Renal pelvis (tissue), 1 donor: ENCODE measurements at regions not wholly inside any gene's neighbourhood (a gene's known extent, or its start where the extent isn't known, plus 50 kb on each side); places are given as distances from the start of the nearest gene placed in this dataset.

ENCODE experiments used
- DNase-seq: peaks from one replicate; pipeline ENCODE4 v3.0.0-alpha.2; 2013

DNA sequence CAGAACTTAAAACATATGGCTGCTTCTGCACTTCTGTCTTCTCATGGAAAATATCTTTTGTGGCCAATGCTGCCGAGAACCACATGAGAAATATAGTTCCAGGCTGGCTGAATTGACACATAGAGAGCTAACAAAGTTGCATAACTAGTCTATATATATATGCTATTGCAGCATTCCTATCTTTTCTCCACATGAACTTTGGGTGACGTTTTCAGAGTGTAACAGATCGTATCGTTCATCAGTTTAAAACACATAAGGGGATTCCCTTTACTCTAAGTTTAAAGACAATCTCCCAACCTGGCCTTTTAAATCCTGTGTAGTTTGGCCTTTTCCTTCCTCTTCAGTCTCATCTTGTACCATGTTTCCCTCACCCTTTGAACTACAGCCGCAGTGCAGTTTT lies 394.2 kb upstream of the CBLB start:
- DNase-seq: no peak

DNA sequence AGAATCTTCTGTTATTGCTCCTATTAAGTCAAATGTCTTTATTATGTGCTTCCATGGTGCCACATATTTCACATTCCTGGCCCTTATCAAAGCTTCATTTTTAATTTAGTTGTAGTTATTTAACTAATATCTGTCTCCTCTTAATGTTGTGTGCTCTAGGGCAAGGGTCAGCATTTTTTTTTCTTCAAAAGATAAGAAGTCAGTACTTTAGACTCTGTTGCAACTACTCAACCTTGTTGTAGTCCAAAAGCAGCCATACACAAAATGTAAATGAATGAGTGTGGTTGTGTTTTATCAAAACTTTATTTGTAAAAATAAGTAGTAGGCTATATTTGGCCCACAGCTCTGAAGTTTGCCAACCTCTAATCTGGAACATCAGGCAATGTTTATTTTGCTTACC lies 394.7 kb upstream of the CBLB start:
- DNase-seq: no peak

DNA sequence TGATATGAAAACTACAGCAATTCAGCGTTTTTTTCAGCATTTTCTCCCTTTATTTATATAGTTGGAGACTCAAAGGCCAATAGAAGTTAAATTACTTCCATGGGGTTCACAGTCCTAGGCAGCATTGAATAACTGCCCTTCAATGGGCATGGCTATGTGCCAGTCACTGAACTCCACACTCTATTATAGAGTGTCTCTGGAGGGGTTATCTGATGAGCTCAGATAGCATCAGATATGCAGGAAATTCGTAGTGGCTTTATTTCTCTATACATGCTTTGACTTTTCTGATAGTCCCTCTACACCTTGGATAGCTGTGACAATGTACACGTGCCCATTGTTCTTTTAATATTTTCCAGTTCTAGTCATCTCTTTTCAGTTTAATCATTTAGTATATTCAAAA lies 396.9 kb upstream of the CBLB start:
- DNase-seq: no peak

DNA sequence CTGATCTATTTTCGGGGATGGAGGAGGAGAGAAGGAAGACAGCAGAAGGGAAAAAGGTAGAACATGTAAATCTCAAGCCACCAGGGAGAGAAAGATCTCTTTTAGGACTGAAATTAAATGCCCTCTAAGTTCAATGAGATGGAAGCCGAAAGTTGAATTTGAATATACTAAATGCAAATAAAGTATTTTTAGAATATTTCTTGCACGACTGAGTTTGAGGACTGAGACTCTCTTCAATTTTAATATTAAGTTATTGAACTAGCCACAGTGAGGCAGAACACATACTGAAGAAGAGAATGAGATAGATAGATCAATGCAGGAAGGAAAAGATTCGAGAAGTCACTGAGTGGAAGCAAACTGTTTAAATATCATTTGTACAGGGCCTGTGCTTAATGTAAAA lies 399.9 kb upstream of the CBLB start:
- no peak for DNase-seq

DNA sequence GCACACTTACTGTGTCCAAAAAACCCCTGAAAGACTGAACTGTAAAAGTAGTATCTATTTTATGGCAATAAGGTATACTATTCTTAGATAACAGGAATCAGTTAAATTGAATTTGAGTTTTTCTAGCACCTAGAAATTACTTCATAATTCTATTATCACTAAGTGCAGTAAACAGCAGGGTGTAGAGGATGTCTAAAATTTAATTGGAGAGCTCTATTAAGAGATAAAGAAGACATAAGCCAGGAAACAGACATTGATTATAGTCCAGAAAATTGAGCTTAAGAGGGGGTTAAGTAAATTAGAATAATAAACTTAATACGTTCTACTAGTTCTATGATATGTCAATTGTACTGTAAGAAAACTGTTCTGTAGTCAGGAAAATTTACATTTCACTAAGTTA lies 403.5 kb upstream of the CBLB start:
- no peak for DNase-seq

DNA sequence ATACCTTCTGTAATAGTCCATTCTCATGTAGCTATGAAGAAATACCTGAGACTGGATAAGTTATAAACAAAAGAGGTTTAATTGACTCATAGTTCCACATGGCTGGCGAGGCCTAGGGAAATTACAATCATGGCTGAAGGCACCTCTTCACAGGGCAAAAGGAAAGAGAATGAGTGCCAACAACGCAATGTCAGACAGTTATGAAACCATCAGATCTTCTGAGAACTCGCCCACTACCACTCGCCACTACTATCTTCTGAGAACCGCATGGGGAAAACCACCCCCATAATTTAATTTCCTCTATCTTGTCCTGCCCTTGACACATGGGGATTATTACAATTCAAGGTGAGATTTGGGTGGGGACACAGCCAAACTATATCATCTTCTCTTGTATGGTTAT lies 406.8 kb upstream of the CBLB start:
- DNase-seq: no peak

DNA sequence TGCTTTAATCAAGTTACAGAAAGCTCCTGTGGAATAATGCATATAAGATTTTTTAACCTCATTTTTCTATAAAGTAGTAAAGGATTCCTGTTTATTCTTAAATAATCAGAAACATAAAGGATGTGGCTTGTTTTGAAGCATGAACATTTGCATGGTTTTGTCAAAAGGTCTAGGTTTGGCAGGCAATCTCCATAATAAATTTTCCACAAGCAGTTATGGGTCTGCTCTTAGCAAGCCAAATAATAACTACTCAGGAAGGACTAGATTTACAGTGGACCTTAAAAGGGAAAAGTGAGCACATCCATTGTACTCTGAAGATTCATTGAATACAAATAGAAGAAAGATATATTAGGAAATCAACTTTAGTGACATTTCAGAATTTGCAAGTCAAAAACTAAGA lies 407.3 kb upstream of the CBLB start:
- DNase-seq: no peak

DNA sequence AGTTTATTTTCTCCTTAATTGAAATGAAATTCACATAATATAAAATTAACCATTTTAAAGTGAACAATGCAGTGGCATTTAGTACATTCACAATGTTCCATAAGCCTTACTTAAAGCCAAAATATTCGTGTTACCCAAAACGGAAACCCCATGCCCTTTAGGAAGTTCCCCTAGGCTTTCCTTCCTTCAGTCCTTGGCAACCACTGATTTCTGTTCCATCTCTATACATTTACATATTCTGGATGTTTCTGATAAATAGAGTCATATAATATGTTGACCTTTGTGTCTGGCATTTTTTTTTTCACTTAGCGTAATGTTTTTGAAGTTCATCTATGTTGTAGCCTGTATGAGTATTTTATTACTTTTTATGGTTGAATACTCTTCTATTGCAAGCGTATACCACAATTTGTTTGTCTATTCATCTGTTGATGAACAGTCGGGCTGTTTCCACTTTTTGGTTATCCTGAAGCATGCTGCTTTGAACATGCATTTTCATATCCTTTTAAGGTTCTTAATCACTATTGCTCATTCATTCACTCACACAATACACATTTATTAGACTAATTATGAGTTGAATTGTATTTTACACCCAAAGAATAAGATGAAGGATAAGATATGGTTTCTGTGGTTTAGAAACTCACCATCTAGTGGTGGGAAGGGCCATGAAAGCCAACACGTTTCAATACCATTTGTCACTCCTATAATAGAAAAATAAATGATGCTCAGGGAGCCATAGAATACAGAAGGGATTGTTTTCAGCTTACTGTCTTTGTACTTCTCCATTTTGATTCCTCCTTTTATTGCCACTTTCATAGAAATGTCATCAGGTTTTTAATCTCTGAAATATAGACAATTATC lies 408.2 kb upstream of the CBLB start:
- no peak for DNase-seq

DNA sequence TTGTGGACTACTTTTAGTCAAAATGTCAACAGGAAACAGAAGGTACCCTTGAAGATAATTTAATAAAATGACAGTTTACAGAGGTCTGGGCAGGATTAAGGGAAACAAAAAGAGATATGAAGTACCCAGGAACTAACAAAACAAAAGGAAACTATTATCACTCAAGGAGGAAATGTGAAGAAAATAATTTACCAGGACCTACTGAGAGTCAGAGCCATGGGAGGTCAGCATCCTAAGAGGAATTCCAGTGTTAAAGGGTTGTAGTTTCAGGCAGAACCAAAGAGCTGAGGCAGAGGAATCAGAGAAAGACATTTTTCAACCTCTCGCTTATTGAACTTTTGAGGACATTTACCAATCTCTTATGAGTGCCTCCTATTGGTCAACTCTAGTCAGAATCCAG lies 408.9 kb upstream of the CBLB start:
- DNase-seq: no peak

DNA sequence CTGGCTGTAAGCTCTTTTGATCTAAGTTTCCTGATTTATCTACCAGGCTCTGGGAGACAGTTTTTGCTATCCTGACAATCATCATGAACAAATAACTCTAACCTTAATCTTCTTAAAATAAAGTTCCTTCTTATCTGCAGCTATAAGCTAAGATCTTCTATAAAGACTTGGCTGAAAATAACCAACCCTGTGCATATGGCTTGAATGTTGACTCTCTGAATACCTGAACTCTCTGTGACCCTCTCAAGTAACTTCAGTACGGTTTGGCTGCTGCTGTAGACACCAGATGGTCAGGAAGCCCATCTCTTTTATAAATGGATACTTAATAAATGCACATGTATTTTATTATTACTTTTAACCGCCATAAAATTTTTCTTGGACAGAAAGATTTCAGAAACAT lies 412.4 kb upstream of the CBLB start:
- no peak for DNase-seq

DNA sequence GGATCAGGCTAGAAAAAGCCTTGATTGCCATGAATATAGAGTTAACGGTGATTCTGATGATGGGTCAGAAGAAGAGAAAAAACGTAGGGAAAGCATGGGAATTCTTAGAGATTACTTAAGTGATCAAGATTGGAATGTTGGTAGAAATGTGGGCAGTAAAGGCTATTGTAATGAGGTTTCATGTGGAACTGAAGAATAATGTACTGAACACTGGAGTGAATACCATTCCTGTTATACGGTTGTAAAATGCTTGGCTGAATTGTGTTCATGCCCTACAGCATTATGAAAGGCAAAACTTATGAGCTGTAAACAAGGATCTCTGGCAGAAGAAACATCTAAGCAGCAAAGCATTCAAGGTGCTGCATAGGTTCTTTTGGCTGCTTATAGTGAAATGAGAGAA lies 414.1 kb upstream of the CBLB start:
- no peak for DNase-seq

DNA sequence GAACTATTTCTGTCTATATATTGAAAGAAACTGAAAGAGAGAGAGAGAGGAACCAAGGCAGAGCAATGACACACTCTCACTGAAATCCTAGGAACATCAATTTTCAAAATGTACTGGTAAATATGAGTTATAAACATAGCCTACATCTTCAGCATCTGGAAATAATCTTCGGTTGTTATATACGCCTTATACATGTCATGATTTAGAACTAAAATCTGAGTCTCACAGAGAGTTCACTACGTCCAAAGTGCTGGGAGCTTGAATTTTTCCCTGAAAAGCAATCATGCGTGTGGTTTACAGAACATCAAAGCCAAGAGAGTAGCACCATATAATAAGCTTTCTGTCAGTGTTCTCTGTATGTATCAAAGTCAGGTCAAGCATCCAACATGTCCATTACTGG lies 420.0 kb upstream of the CBLB start:
- DNase-seq: peak; percentile 30

DNA sequence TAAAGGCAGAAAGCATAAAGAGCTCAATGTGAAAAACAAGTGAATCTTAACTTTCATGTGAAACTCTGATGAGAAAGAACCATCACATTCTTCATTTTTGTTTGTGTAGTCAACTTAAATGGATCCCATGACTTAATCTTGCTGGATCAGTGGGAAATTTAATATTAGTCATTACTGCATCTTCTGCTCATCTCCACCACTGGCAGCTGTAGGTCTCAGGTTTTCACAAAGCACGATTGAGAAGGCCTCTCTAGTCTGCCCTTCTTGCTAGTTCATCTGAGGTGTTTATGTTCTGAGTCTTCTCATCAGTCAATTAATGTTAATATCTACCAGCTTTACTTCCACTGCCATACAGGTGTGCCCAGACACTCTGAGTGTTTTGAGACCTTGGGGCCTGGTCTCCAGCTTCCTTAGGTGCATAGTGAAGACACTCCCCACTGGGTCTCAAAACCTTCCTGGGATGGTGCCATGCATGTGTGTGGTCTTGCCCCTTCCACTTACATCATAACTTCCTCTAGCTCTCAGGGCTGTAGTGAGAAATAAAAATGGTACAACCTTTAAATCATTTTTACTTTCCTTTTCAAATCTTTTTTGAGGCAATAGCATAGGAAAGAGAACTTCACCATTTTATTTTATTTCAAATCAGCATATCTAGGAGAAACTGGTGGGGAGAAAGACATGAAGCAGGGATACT lies 421.6 kb upstream of the CBLB start:
- no peak for DNase-seq

DNA sequence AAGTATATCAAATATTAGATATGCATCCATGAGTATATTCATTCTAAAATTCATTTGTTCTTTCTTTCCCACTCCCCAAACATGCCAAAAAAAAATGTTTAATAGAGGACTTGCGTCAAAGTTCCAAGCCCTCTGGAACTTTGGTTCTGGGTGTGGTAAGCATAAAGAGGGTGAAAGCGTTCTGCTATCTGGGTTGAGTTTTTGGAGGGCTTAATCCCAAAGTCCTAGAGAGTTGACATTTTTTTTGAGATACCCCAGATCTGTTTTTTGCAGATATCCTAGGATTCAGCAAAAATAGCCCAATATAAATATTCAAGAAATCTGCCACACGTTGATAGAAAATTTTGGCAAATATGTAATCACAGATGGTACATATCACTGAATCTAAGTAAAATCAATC lies 424.3 kb upstream of the CBLB start:
- DNase-seq: no peak

DNA sequence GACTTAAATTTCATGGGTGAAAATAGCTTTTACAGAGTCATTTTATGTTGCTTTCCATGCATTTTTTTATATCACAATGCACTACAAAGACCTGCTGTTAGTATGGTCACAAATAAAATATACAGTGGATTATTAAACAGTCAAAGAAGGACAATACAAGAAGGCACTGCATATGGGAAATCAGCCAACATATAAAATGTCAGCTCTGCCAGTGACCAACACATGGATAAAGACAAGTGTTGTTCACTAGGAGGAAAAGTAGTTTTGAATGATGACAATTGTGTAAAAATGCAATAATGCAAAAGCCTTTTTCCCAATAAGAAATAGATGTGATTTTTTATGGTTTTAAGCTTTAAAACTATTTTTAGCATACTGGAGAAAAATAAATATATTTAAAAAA lies 425.3 kb upstream of the CBLB start:
- no peak for DNase-seq

DNA sequence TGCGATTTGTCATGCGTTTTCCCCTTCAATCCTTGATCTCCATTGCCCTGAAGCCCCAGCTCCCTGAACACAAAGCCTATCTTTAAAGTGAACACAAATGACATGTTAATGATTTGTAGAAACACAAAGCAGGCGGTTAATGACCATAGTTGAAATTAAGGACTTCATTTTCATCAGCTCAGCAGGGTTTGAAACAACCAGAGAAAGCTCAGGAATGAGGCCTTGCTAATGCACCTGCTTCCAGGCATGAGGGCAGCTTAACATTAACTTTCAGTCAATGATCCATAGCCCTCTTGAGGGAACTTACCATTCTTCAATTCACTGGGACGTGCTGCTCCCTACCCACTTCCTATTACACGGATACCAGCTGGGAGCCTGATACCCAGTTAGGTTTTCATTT lies 427.2 kb upstream of the CBLB start:
- peak; percentile 63 for DNase-seq

DNA sequence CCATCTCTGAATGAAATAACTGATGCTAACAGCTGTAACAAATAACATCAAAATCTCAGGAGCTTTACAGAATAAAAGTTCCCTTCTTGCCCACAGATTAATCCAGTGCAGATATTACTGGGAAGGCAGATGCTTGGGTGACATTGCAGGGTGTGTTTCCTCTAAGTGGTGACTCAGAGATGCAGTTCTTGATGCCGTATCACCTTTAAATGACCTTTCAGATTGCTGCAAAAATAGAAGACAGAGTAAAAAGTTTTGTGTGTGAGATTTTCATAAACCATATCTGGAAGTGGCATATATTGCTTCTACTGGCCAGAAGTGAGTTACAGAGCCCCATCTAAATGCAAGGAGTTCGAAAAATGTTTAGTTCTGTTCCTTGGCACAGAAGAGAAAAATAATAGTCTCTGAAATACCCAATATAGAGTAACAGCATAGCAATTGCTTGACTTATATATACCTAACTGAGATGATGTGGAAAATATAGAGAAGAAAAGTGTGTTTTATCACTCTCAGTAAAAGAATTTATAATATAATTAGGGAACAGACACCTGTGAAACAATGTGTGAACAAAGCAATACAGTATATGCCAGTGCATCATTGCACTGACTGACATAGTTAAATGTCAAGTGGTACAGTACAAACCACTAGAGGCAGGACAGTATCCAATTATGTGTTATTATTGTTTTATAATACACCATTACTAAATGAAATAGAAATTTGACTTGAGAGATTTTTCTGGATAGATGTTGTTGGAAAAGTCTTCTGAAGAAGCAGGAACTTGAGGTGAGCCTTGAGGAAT lies 430.7 kb upstream of the CBLB start:
- no peak for DNase-seq

DNA sequence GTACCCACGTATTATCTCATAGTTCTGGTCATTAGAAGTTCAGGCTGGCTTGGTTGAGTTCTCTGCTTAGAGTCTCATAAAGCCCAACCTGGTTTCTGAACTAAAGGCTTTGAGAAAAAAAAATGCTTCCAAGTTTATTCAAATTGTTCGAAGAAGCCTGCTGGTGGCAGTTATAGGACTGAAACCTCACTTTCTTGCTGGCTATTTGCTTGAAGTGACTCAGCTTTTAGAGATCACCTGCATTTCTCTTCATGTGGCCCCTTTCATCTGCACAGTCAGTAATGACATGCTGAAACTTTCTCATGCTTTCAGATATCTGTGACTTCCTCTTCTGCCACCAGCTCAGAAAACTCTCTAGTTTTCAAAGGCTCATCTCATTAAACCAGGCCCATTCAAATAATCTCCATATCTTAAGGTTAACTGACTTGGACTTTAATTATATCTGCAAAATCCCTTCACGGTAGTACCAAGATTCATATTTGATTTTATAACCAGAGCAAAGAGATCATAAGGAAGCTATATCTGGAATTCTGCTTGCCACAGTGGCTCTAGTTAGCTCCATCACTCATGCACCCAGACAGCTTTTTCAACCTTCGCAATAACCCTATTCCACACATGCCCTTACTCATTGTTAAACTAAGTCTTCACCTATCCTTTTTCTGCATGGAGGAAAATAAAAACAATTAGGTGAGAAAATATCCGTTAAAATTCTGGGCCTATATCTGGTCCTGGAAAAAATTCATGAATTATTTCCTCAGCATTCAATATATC lies 433.8 kb upstream of the CBLB start:
- DNase-seq: no peak

DNA sequence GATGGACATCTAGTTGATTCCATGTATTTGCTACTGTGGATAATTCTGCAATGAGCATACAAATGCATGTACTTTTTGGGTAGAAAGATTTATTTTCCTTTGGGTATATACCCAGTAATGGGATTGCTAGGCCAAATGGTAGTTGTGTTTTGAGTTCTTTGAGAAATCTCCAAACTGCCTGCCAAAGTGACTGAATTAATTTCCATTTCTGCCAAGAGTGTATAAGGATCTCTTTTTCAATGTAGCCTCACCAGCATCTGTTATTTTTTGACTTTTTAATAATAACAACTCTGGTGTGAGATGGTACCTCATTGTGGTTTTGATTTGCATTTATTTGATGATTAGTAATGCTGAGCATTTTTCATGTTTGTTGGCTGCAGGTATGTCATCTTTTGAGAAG lies 435.0 kb upstream of the CBLB start:
- DNase-seq: no peak

DNA sequence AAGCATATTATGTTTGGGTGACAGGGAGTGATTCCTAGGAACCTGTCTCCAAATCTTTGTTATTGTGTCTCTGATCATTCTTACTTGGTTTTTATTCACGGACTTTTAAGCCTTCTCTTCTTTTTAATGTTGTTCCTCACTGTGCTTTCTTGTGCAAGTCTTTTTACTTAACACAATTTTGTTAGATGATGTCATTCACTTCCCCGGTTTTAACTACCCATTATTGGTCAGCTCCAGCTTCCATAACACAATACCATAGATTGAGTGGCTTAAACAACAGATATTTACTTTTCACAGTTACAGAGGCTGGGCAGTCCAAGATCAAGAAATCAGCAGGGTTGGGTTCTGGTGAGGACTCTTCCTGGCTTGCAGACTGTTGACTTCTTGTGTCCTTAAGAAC lies 436.3 kb upstream of the CBLB start:
- DNase-seq: no peak

DNA sequence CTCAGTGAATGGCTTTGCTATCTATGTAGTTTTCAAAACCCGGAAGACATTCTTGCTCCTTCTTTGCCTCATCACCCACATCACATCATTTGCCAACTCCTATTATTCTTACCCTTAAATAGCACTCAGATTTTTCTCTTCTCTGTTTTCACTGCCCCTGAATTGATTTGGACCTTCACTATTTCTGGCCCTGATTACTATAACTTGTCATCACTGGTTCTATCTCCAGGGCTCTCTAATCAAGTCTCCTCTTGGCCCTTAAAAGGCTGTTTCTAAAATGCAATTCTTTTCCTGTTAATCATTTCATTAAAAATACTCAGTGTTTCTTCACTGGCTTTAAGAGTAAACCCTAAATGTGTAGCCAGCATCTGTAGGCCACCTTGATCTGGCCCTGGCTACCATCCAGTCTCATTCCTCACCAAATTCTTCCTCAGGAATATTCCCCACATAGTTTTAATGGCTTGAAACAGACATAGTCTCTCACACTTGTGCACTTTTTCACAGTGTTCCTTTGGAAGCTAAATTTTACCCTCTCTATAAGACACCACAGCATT lies 437.1 kb upstream of the CBLB start:
- DNase-seq: no peak

DNA sequence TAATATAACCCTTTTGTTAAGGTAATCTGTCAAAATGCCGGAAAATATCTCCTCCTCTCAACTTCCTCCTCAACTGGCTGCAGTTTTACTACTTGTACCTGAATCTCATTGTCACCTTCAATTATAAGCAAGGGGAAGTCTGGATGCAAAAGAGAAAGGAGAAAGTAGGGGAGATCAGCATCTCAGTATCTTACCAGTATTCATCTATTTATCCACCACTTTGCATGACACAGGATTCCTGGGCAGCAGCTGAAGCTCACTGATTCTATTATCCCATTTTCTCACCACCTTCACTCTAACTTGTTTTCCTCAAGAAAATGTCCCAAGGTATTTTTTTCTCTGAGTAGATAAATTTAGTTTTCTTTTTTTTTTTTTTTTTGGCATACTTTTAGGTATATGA lies 440.5 kb upstream of the CBLB start:
- DNase-seq: no peak
